ENCODE measurements at regions not wholly inside any gene's neighbourhood (a gene's known extent, or its start where the extent isn't known, plus 50 kb on each side); places are given as distances from the start of the nearest gene placed in this dataset.

- no peaks in the 10 kb centered on the region for H3K27me3 ChIP-seq
- H3K36me3 ChIP-seq = no peaks in the 10 kb centered on the region
- DNase-seq (ENCODE audit: low spot score in 2 of 2) = no peak
- WGBS, 2 donors = 88 to 97% methylated on average over 2 of the region's 2 CpGs
- no peak overlapping the region for H3K4me3 ChIP-seq
- H3K4me1 ChIP-seq = no peaks in the 10 kb centered on the region
- no peak for TF ChIP-seq POLR2A (IDR thresholded peaks at IDR 0.05)
- no peak for TF ChIP-seq CTCF (IDR thresholded peaks at IDR 0.05)
- TF ChIP-seq EP300 (IDR thresholded peaks at IDR 0.05) = no peak
- no peaks in the 10 kb centered on the region for H3K9me3 ChIP-seq
- no peak overlapping the region for H3K27ac ChIP-seq
These were observed 894.4 kb upstream of the B3GALT2 start for GRCh38 chr1:194080826-194081225.

- TF ChIP-seq EP300 (IDR thresholded peaks at IDR 0.05) (no peak), POLR2A (IDR thresholded peaks at IDR 0.05) (no peak), CTCF (IDR thresholded peaks at IDR 0.05) (no peak)
These were observed 892.4 kb upstream of the B3GALT2 start for GRCh38 chr1:194078765-194079164.

GRCh38 chr1:194076646-194077045 is 890.2 kb upstream of the B3GALT2 start:
- Histone ChIP-seq H3K9me3 (no peaks in the 10 kb centered on the region), H3K36me3 (no peaks in the 10 kb centered on the region), H3K4me3 (no peak overlapping the region), H3K27ac (no peak overlapping the region), H3K4me1 (no peaks in the 10 kb centered on the region), H3K27me3 (no peaks in the 10 kb centered on the region)
- no peak for DNase-seq (ENCODE audit: low spot score in 2 of 2)
- WGBS, 2 donors = 29 to 38% methylated on average over 1 of the region's 1 CpG
- TF ChIP-seq EP300 (IDR thresholded peaks at IDR 0.05) = no peak
- no peak for TF ChIP-seq CTCF (IDR thresholded peaks at IDR 0.05)
- no peak for TF ChIP-seq POLR2A (IDR thresholded peaks at IDR 0.05)

More at GRCh38 chr1:194078765-194079164, 892.4 kb upstream of the B3GALT2 start:
- no peak for DNase-seq (ENCODE audit: low spot score in 2 of 2)
- WGBS, 2 donors = 98 to 100% methylated on average over 1 of the region's 1 CpG
- H3K27ac ChIP-seq = no peak overlapping the region
- no peaks in the 10 kb centered on the region for H3K4me1 ChIP-seq
- no peaks in the 10 kb centered on the region for H3K27me3 ChIP-seq
- no peak overlapping the region for H3K4me3 ChIP-seq
- H3K9me3 ChIP-seq = no peaks in the 10 kb centered on the region
- H3K36me3 ChIP-seq = no peaks in the 10 kb centered on the region

- Histone ChIP-seq H3K27me3 (no peaks in the 10 kb centered on the region), H3K9me3 (no peaks in the 10 kb centered on the region), H3K4me1 (no peaks in the 10 kb centered on the region), H3K36me3 (no peaks in the 10 kb centered on the region), H3K4me3 (no peak overlapping the region), H3K27ac (no peak overlapping the region)
- DNase-seq (ENCODE audit: low spot score in 2 of 2) = no peak
- WGBS, 2 donors = 49 to 68% methylated on average over 3 of the region's 3 CpGs
- TF ChIP-seq CTCF (IDR thresholded peaks at IDR 0.05) (no peak), EP300 (IDR thresholded peaks at IDR 0.05) (no peak), POLR2A (IDR thresholded peaks at IDR 0.05) (no peak)
These were observed 887.4 kb upstream of the B3GALT2 start for GRCh38 chr1:194073833-194074232.

GRCh38 chr1:194071205-194071604 is 884.8 kb upstream of the B3GALT2 start:
- no peaks in the 10 kb centered on the region for H3K4me1 ChIP-seq
- no peak overlapping the region for H3K27ac ChIP-seq
- H3K36me3 ChIP-seq = no peaks in the 10 kb centered on the region
- DNase-seq (ENCODE audit: low spot score in 2 of 2) = no peak
- H3K9me3 ChIP-seq = no peaks in the 10 kb centered on the region
- H3K27me3 ChIP-seq = no peaks in the 10 kb centered on the region
- no peak for TF ChIP-seq CTCF (IDR thresholded peaks at IDR 0.05)
- TF ChIP-seq POLR2A (IDR thresholded peaks at IDR 0.05) = no peak
- H3K4me3 ChIP-seq = no peak overlapping the region
